ENCODE measurements at regions not wholly inside any gene's neighbourhood (a gene's known extent, or its start where the extent isn't known, plus 50 kb on each side); places are given as distances from the start of the nearest gene placed in this dataset.

DNA sequence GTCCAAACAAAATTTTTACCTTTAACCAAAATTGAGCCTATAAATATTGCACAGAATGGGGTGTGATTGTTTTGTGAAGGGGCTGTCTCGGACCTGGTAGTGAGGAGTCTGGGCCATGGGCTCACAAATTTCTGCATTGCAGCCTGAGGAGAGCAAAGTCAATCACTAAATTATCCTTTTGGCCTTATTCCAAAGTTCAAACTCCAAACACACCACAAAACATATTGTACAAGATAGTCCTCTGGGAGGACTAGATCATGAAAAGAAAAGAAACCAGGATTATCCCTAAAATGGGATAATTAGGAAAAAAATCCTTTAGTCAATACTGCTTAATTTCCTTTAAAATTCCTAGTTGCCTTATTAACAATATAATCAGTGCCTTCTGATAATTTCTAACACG is 115.5 kb downstream of the BUB3 start:
- H4K8ac ChIP-seq (replicated peaks; ENCODE audit: insufficient read length, low read depth, low read length) = no peak overlapping the region

More for the DNA sequence above, 115.5 kb downstream of the BUB3 start:
- Histone ChIP-seq H3K79me1 (ENCODE audit: insufficient read depth, low read depth, low read length, poor library complexity, severe bottlenecking) (no peaks in the 10 kb centered on the region), H2BK20ac (ENCODE audit: low read depth, low read length, poor library complexity, severe bottlenecking) (no peak overlapping the region), H2BK15ac (ENCODE audit: low read depth, low read length) (no peak overlapping the region), H3K23me2 (ENCODE audit: insufficient read length, low read depth, low read length, poor library complexity, severe bottlenecking) (no peaks in the 10 kb centered on the region), H3K9ac (ENCODE audit: extremely low read depth, insufficient read length, low read length) (no peak overlapping the region), H3K79me2 (ENCODE audit: insufficient read depth, low read length) (no peaks in the 10 kb centered on the region), H4K5ac (ENCODE audit: insufficient read length, low read depth, low read length) (no peak overlapping the region), H2AK5ac (ENCODE audit: insufficient read length, low read length) (no peak overlapping the region), H3K18ac (ENCODE audit: insufficient read length, low read depth, low read length) (no peak overlapping the region), H4K20me1 (ENCODE audit: control insufficient read depth, insufficient read depth, insufficient read length) (no peaks in the 10 kb centered on the region), H3K23ac (ENCODE audit: insufficient read length, low read depth, low read length) (no peak overlapping the region), H2BK120ac (ENCODE audit: low read depth, low read length, poor library complexity, severe bottlenecking) (no peak overlapping the region), H3K27me3 (ENCODE audit: insufficient read depth, low read length) (no peaks in the 10 kb centered on the region), H4K91ac (ENCODE audit: insufficient read length, low read depth, low read length) (no peak overlapping the region), H3K14ac (ENCODE audit: insufficient read depth, low read length) (no peak overlapping the region), H3K4ac (ENCODE audit: low read depth, low read length) (no peak overlapping the region), H2AFZ (ENCODE audit: low read length) (no peak overlapping the region), H3K9me3 (ENCODE audit: control insufficient read depth, low read depth, low read length) (no peaks in the 10 kb centered on the region), H3K4me2 (ENCODE audit: insufficient read depth, insufficient read length, low read length) (no peak overlapping the region), H2BK12ac (ENCODE audit: insufficient read length, low read depth, low read length) (no peak overlapping the region), H3K56ac (ENCODE audit: insufficient read length, low read depth, low read length) (no peak overlapping the region), H3K27ac (ENCODE audit: insufficient read length, low read depth, low read length) (no peak overlapping the region), H3K4me1 (ENCODE audit: insufficient read depth, low read length) (no peaks in the 10 kb centered on the region), H3T11ph (ENCODE audit: low read length) (no peak overlapping the region), H2BK5ac (ENCODE audit: insufficient read length, low read length) (no peak overlapping the region)
- H3K4me3 Mint-ChIP-seq = no peak overlapping the region
- H3K4me1 Mint-ChIP-seq = peaks cover 5 to 7% of the 10 kb centered on the region in 2 experiments; a peak in 3 of 4 replicates
- no peaks in the 10 kb centered on the region for H3K27me3 Mint-ChIP-seq (ENCODE audit: low read depth)
- no peaks in the 10 kb centered on the region; a peak in 1 of 7 replicates for H3K36me3 Mint-ChIP-seq (ENCODE audit: insufficient read depth in 1 of 3, low read depth in 3 of 3)
- no peak for DNase-seq
- peaks cover 2 to 3% of the 10 kb centered on the region in 2 experiments; a peak in 2 of 5 replicates for H3K9me3 Mint-ChIP-seq
- TF ChIP-seq CTCF (conservative IDR thresholded peaks at IDR 0.05) = no peak
- WGBS (ENCODE audit: extremely low coverage, insufficient read length, low lambda C conversion rate) = no CpG with 5 or more reads among the region's 2 CpGs
- no peak overlapping the region for H3K27ac Mint-ChIP-seq

All from H9 (cell line).